Fibroblast of villous mesenchyme (primary cell): ENCODE measurements at regions not wholly inside any gene's neighbourhood (a gene's known extent, or its start where the extent isn't known, plus 50 kb on each side); places are given as distances from the start of the nearest gene placed in this dataset.

ENCODE experiments used
- DNase-seq: peaks from one replicate; pipeline ENCODE4 v3.0.0-alpha.2; 2010; ENCODE audit warnings: low read depth
- H3K4me3 ChIP-seq: 2 replicates; pipeline ENCODE4 v1.5.1; 2011; ENCODE audit warnings: low read depth, mild to moderate bottlenecking, low read length
- TF ChIP-seq, protein P1 (sequence below): IDR thresholded peaks from 2 replicates; pipeline ENCODE4 v1.5.1; 2012; ENCODE audit warnings: low read depth, mild to moderate bottlenecking, low read length; ENCODE audit not compliant: insufficient read depth

- peak; percentile 20 for DNase-seq
- TF ChIP-seq, protein P1, sequence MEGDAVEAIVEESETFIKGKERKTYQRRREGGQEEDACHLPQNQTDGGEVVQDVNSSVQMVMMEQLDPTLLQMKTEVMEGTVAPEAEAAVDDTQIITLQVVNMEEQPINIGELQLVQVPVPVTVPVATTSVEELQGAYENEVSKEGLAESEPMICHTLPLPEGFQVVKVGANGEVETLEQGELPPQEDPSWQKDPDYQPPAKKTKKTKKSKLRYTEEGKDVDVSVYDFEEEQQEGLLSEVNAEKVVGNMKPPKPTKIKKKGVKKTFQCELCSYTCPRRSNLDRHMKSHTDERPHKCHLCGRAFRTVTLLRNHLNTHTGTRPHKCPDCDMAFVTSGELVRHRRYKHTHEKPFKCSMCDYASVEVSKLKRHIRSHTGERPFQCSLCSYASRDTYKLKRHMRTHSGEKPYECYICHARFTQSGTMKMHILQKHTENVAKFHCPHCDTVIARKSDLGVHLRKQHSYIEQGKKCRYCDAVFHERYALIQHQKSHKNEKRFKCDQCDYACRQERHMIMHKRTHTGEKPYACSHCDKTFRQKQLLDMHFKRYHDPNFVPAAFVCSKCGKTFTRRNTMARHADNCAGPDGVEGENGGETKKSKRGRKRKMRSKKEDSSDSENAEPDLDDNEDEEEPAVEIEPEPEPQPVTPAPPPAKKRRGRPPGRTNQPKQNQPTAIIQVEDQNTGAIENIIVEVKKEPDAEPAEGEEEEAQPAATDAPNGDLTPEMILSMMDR = no peak
- no peak overlapping the region for H3K4me3 ChIP-seq
Observed at GRCh38 chr1:239914751-239915231, 176.9 kb upstream of the FMN2 start.

DNA sequence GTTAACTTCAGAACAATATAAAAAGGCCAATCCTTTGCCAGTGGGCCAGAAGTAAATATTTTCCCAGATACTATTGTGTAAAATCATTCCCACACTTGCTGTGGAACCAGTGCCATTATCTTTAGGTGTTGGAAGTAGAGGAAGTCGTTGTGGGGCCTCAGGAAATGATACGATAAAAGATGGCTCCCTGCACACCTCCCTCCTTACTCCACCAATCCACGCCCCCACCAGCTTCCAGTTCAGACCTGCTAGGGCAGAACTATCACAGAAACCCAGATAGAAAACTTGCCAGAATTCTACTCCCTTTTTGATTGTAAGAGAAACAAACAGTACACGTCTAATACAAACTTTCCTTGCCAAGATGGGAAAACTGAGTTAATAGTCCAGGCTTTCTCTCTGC is 173.0 kb upstream of the FMN2 start:
- TF ChIP-seq, protein P1 = no peak
- no peak overlapping the region for H3K4me3 ChIP-seq
- no peak for DNase-seq

GRCh38 chr1:239920214-239920613 is 171.5 kb upstream of the FMN2 start:
- no peak for DNase-seq
- TF ChIP-seq, protein P1 = no peak
- no peak overlapping the region for H3K4me3 ChIP-seq

GRCh38 chr1:239922778-239923522 is 168.7 kb upstream of the FMN2 start:
- TF ChIP-seq, protein P1 = no peak
- no peak for DNase-seq
- H3K4me3 ChIP-seq = no peak overlapping the region

- DNase-seq = no peak
- H3K4me3 ChIP-seq = no peak overlapping the region
- TF ChIP-seq, protein P1 = no peak
Observed at GRCh38 chr1:239924741-239925350, 166.8 kb upstream of the FMN2 start.

DNA sequence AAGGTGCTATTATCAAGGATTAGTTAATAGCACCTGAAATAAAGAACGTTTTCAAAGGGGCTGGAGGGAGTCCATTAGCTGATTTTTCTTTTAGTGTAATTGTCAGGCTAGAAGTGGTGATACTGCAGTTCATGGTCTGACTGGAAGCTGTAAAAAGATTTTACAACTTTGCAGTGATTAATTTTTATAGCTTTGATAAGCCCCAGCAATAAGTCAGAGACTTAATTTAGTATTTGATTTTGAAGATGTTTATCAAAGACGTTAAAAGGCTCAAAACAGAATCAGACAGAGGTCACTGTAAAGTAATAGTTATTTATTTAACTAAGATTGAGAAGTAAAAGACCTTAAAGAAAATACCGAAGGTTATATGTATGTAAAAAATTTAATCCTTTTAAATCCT is 165.5 kb upstream of the FMN2 start:
- TF ChIP-seq, protein P1 = no peak
- no peak overlapping the region for H3K4me3 ChIP-seq
- no peak for DNase-seq
